ENCODE measurements at regions not wholly inside any gene's neighbourhood (a gene's known extent, or its start where the extent isn't known, plus 50 kb on each side); places are given as distances from the start of the nearest gene placed in this dataset.
"Not testable (repeated sequence)": the region's sequence is repeated elsewhere in the genome, so short reads cannot be mapped to it uniquely, and the experiment has no call there.

DNA sequence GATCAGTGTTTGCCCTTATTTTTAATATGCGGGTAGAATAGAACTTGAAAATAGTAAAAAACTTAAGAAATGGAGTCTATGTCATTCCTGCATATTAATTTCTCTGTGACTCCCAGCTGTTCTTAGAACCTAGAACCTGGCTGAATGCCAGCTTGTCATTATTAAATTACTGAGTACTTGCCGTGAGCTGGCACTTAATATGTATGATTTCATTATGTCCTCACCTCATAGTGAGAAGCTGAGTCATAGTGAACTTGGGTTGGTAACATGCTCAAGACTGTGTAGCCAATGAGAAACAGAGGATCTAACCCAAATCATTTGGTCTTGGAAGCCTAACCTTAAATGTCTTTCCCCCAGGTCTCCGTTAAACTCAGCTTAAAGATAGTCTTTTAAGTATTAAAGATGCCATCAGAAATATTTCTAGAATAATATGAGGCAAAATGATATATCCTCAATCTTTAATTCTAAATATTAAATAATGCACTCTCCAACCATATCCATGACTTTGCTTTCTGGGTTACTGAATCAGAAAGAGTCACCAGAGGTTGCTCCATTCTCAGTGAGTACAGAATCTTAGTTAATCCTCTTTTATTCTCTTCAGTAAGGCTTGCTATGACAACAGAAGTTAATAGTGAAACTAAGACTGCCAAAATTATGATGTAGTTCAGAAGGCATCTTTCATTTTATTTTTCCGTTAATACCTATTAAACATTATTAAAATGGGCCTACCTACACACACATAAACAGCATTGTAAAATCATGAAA lies 58.6 kb upstream of the TLL1 start:
- Histone ChIP-seq H3K79me2 (ENCODE audit: control insufficient read depth, low read length) (no peaks in the 10 kb centered on the region), H3K4me1 (ENCODE audit: control insufficient read depth, low read length) (no peaks in the 10 kb centered on the region)
- TF ChIP-seq, protein P1, sequence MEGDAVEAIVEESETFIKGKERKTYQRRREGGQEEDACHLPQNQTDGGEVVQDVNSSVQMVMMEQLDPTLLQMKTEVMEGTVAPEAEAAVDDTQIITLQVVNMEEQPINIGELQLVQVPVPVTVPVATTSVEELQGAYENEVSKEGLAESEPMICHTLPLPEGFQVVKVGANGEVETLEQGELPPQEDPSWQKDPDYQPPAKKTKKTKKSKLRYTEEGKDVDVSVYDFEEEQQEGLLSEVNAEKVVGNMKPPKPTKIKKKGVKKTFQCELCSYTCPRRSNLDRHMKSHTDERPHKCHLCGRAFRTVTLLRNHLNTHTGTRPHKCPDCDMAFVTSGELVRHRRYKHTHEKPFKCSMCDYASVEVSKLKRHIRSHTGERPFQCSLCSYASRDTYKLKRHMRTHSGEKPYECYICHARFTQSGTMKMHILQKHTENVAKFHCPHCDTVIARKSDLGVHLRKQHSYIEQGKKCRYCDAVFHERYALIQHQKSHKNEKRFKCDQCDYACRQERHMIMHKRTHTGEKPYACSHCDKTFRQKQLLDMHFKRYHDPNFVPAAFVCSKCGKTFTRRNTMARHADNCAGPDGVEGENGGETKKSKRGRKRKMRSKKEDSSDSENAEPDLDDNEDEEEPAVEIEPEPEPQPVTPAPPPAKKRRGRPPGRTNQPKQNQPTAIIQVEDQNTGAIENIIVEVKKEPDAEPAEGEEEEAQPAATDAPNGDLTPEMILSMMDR (IDR thresholded peaks at IDR 0.05; ENCODE audit: low read depth, low read length, poor library complexity, severe bottlenecking) = no peak
- no peak for TF ChIP-seq EZH2phosphoT487 (IDR thresholded peaks at IDR 0.05; ENCODE audit: borderline replicate concordance, low read length)

DNA sequence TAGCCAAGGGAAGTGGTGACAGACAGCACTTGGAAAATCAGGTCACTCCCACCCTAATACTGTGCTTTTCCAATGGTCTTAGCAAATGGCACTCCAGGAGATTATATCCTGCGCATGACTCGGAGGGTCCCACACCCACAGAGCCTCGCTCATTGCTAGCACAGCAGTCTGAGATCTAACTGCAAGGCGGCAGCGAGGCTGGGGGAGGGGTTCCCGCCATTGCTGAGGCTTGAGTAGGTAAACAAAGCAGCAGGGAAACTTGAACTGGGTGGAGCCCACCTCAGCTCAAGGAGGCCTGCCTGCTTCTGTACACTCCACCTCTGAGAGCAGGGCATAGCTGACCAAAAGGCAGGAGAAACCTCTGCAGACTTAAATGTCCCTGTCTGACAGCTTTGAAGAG lies 53.9 kb upstream of the TLL1 start:
- not testable (repeated sequence) for H3K27me3 ChIP-seq (ENCODE audit: control insufficient read depth, low read length); H3K4me1 ChIP-seq (ENCODE audit: control insufficient read depth, low read length); H3K4me2 ChIP-seq (ENCODE audit: low read length)

More for the DNA sequence above, 58.6 kb upstream of the TLL1 start:
- no peaks in the 10 kb centered on the region for H3F3A ChIP-seq (ENCODE audit: control insufficient read depth, insufficient read depth)
- no peaks in the 10 kb centered on the region for H3K9me2 ChIP-seq (replicated peaks; ENCODE audit: control insufficient read depth, low read length)
- H3K4me3 ChIP-seq (ENCODE audit: low read length) = no peak overlapping the region
- H3K4me2 ChIP-seq (ENCODE audit: low read length) = no peak overlapping the region
- no peak overlapping the region for H3K27ac ChIP-seq (ENCODE audit: low read depth, low read length)
- no peaks in the 10 kb centered on the region for H4K20me1 ChIP-seq (ENCODE audit: control insufficient read depth, insufficient read depth, low read depth, low read length)
- no peaks in the 10 kb centered on the region for H3K9me3 ChIP-seq (ENCODE audit: control insufficient read depth, insufficient read depth, low read length)
- no peaks in the 10 kb centered on the region for H3K36me3 ChIP-seq (ENCODE audit: control insufficient read depth, low read length)
- H3K27me3 ChIP-seq (ENCODE audit: control insufficient read depth, low read length) = no peaks in the 10 kb centered on the region

More for the DNA sequence above, 53.9 kb upstream of the TLL1 start:
- H3K9me3 ChIP-seq (ENCODE audit: control insufficient read depth, insufficient read depth, low read length); H4K20me1 ChIP-seq (ENCODE audit: control insufficient read depth, insufficient read depth, low read depth, low read length); H3F3A ChIP-seq (ENCODE audit: control insufficient read depth, insufficient read depth); H3K4me3 ChIP-seq (ENCODE audit: low read length); H3K9me2 ChIP-seq (replicated peaks; ENCODE audit: control insufficient read depth, low read length); H3K27ac ChIP-seq (ENCODE audit: low read depth, low read length); H3K79me2 ChIP-seq (ENCODE audit: control insufficient read depth, low read length); H3K36me3 ChIP-seq (ENCODE audit: control insufficient read depth, low read length): not testable (repeated sequence)

All from DOHH2 (cell line).